ENCODE measurements at regions not wholly inside any gene's neighbourhood (a gene's known extent, or its start where the extent isn't known, plus 50 kb on each side); places are given as distances from the start of the nearest gene placed in this dataset.
"Not testable (repeated sequence)": the region's sequence is repeated elsewhere in the genome, so short reads cannot be mapped to it uniquely, and the experiment has no call there.

DNA sequence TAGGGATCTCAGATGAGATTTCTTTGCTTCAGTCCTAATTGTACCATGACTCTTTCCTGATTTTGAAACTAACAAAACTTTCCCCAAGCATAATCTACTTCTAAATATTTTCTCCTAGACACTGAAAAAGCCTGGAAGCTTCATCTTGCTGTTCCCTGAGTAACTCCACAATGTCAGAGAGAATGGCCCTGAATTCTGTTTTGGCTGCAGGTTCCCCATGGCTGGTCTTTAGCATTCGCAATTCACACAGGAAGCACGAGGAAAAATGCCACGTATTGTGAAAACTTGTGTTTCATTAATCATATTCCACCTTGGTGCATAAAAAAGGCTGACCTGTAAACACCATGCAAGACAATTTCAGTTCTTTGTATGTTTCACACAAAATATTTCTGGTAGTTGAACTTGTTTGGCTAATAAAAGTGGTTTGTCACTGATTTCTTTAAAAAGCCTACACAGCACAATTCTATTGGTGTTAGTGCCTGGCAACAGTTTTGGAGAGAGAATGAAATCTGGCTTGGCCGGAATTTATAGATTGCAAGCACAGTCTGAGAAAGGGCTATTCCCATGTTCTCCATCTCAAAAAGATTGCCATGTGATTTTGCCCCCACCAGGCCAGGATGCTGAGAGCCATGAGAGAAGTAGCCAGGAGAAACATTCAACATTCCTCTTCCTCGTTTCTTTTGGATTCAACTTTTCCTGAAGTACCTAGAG, 367.1 kb downstream of the NDFIP2 start:
- no peak overlapping the region for H3K27ac ChIP-seq (ENCODE audit: low read depth, low read length)
- H3K9ac ChIP-seq (ENCODE audit: low read length), result no peak overlapping the region
- H3K27me3 ChIP-seq (ENCODE audit: control insufficient read depth, insufficient read depth, low read length), result no peaks in the 10 kb centered on the region
- H3K4me1 ChIP-seq (ENCODE audit: control insufficient read depth, insufficient read depth, low read length), result no peaks in the 10 kb centered on the region
- no peaks in the 10 kb centered on the region for H3K36me3 ChIP-seq (ENCODE audit: control insufficient read depth, insufficient read depth, low read length)
- no peak overlapping the region for H3K4me3 ChIP-seq (ENCODE audit: low read length)

DNA sequence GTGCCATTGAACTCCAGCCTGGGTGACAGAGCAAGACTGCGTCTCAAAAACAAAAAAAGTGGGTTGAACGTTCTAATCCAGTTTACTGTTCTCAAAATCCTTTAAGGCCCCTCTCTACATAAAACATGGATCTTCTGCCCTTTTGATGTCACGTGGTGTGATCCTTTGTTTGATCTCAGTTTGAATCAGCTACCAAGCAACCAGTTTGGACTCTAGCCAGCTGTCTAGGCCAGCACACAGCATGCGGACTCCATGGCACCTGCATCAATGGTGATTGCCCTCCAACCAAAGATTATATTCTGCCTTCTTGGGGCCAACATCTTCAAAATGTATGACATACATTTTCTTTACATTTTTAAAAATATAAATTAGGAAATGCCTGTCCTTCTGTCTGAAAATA, 365.4 kb downstream of the NDFIP2 start:
- Histone ChIP-seq H3K27me3 (ENCODE audit: control insufficient read depth, insufficient read depth, low read length) (no peaks in the 10 kb centered on the region), H3K27ac (ENCODE audit: low read depth, low read length) (no peak overlapping the region), H3K9ac (ENCODE audit: low read length) (no peak overlapping the region)

DNA sequence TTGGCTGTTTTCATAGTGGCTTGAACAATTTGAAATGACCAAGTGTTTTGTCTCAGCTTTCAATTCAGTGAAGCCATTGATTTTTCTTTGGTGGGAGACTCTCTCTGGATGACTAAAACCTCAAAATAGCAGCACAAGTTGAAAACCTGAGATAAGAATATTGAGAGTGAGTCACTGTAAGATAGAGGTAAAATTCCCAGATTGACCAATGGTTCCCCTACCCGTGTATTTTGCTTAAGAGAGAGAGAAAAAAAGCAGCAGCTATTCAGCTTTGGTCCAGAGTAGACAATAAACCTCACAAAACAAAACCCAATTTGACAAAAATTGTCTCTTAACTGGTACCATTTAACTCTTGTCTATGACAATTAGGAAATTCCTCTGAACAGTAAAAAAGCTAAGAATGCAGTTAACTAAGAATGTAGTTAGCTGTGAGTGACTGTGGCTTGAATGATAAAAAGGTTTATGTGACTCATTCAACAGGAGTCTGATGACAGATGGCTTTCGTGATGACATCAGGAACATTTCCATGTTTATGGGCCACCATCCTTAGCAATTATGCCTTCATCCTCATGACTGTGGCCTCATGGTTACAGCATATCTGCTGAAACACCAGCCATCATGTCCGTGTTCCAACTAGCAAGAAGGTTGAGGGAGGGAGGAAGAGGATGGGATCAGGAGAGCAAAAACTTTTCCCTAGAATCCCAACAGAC, 356.9 kb downstream of the NDFIP2 start:
- Histone ChIP-seq H3K4me1 (ENCODE audit: control insufficient read depth, insufficient read depth, low read length) (no peaks in the 10 kb centered on the region), H3K27me3 (ENCODE audit: control insufficient read depth, insufficient read depth, low read length) (no peaks in the 10 kb centered on the region), H3K36me3 (ENCODE audit: control insufficient read depth, insufficient read depth, low read length) (no peaks in the 10 kb centered on the region), H3K4me3 (ENCODE audit: low read length) (no peak overlapping the region), H3K9ac (ENCODE audit: low read length) (no peak overlapping the region), H3K27ac (ENCODE audit: low read depth, low read length) (no peak overlapping the region)

More for the DNA sequence above, 365.4 kb downstream of the NDFIP2 start:
- Histone ChIP-seq H3K4me1 (ENCODE audit: control insufficient read depth, insufficient read depth, low read length) (no peaks in the 10 kb centered on the region), H3K4me3 (ENCODE audit: low read length) (no peak overlapping the region), H3K36me3 (ENCODE audit: control insufficient read depth, insufficient read depth, low read length) (no peaks in the 10 kb centered on the region)

DNA sequence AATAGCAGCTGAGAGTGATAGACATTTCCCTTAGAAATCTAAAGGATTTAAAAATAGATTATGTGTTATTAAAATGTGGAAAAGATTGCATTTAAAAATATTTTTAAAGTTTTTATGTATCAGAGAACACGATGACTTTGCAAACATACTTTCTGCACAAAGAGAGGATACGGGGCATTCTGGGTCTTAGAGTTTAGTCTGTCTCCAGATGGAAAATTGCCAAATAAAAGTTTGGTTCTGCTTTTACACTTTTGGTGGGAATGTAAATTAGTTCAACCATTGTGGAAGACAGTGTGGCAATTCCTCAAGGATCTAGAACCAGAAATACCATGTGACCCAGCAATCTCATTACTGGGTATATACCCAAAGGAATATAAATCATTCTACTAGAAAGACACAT, 355.2 kb downstream of the NDFIP2 start:
- not testable (repeated sequence) for H3K4me3 ChIP-seq (ENCODE audit: low read length); H3K27ac ChIP-seq (ENCODE audit: low read depth, low read length); H3K36me3 ChIP-seq (ENCODE audit: control insufficient read depth, insufficient read depth, low read length); H3K27me3 ChIP-seq (ENCODE audit: control insufficient read depth, insufficient read depth, low read length); H3K9ac ChIP-seq (ENCODE audit: low read length); H3K4me1 ChIP-seq (ENCODE audit: control insufficient read depth, insufficient read depth, low read length)

DNA sequence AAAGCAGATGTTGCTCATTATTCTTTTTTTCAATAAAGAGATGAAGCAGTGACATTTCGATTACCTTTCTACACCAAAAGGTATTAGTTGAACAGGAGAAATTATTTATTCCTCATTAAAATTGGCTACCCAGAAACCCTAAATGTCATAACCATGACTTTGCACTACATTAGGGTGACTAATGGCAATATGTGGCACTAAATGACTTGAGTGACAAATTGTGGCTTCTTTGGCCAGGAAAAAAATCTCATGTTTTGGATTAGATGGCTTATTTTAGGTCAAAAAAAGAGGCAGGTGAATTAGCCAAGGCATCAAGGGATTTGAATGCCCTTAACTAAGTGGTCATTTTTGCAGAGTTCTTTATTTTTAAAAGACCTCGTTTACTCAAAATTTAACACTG, 353.9 kb downstream of the NDFIP2 start:
- no peaks in the 10 kb centered on the region for H3K4me1 ChIP-seq (ENCODE audit: control insufficient read depth, insufficient read depth, low read length)
- no peak overlapping the region for H3K4me3 ChIP-seq (ENCODE audit: low read length)

DNA sequence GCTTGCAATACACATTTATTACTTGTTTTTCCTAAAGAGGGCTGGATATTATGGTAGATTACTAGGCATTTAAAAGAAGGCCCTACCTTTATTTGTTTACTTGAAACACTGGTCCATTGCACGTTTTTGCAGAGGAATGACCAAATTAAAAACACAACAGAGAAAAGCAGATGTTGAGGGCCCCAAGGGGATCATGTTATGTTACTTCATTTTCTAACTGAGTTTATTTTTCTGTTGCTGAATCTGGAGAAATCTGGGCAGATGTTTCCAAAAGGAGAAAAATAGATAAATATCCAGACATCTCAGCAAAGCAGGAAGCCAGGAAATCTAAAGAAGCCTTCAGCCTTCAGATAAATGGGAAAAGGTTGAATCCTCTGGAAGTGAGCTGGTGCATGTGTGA, 353.0 kb downstream of the NDFIP2 start:
- Histone ChIP-seq H3K27me3 (ENCODE audit: control insufficient read depth, insufficient read depth, low read length) (no peaks in the 10 kb centered on the region), H3K27ac (ENCODE audit: low read depth, low read length) (no peak overlapping the region), H3K4me1 (ENCODE audit: control insufficient read depth, insufficient read depth, low read length) (no peaks in the 10 kb centered on the region), H3K36me3 (ENCODE audit: control insufficient read depth, insufficient read depth, low read length) (no peaks in the 10 kb centered on the region), H3K4me3 (ENCODE audit: low read length) (no peak overlapping the region), H3K9ac (ENCODE audit: low read length) (no peak overlapping the region)

More for the DNA sequence above, 353.9 kb downstream of the NDFIP2 start:
- Histone ChIP-seq H3K27me3 (ENCODE audit: control insufficient read depth, insufficient read depth, low read length) (no peaks in the 10 kb centered on the region), H3K27ac (ENCODE audit: low read depth, low read length) (no peak overlapping the region), H3K9ac (ENCODE audit: low read length) (no peak overlapping the region), H3K36me3 (ENCODE audit: control insufficient read depth, insufficient read depth, low read length) (no peaks in the 10 kb centered on the region)

DNA sequence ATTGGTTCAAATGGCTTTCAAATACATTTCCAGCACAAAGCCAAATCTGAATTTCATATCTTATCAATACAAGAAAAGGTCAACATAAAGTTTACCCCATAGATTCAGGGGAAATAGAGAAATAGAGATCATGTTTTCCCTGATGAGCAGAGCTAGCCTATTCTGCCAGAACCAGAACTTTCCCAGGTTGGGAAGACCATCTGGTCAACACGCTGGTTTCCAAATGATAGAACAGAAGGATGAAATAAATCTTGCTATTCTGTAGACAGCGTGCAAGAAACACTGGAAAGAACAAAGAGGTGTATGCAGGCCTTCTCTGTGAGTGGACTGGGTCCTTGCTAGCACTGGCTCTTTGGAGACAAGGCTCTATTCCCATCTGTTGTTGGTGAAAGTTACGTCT, 350.6 kb downstream of the NDFIP2 start:
- no peaks in the 10 kb centered on the region for H3K36me3 ChIP-seq (ENCODE audit: control insufficient read depth, insufficient read depth, low read length)
- H3K4me1 ChIP-seq (ENCODE audit: control insufficient read depth, insufficient read depth, low read length), result no peaks in the 10 kb centered on the region
- no peaks in the 10 kb centered on the region for H3K27me3 ChIP-seq (ENCODE audit: control insufficient read depth, insufficient read depth, low read length)
- H3K9ac ChIP-seq (ENCODE audit: low read length), result no peak overlapping the region
- H3K4me3 ChIP-seq (ENCODE audit: low read length), result no peak overlapping the region
- no peak overlapping the region for H3K27ac ChIP-seq (ENCODE audit: low read depth, low read length)

DNA sequence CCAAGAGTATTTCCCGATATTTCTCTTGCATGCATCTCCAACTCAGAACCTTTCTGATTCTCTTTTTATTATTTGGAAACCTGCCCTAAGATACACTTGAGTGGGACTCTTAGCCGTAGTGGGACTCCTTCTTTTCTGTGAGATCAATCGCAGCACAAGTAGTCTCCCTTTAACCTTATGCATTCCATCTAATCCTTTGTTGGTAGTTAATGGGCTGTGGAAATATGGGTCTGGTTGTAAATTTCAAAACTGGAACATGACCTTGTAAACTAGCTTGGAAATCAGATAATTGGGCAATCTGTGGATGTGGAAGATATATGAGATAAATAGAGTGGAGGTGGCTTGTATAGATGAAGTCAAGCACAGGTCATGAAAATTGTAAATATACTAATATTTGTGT, 350.0 kb downstream of the NDFIP2 start:
- Histone ChIP-seq H3K9ac (ENCODE audit: low read length) (no peak overlapping the region), H3K4me3 (ENCODE audit: low read length) (no peak overlapping the region), H3K27ac (ENCODE audit: low read depth, low read length) (no peak overlapping the region), H3K36me3 (ENCODE audit: control insufficient read depth, insufficient read depth, low read length) (no peaks in the 10 kb centered on the region), H3K27me3 (ENCODE audit: control insufficient read depth, insufficient read depth, low read length) (no peaks in the 10 kb centered on the region), H3K4me1 (ENCODE audit: control insufficient read depth, insufficient read depth, low read length) (no peaks in the 10 kb centered on the region)

DNA sequence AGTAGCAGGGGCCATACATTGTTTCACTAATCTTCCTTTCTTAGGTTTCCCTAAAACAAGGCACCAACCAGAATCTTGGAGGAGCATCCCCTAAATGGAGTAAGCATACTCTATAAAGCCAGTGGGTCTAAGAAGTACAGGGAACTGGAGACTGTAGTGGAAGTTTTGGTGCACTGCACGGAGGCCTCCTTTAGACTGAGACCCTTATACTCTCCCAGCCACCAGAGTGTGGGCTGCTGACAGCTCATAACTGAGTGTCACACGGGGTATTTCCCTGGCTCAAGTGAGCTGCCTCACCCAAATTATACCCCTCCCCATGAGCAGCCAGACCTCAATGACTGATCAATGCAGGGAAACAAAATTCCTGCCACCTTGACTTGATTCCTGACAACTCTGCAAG, 349.5 kb downstream of the NDFIP2 start:
- H3K27ac ChIP-seq (ENCODE audit: low read depth, low read length), result no peak overlapping the region
- no peak overlapping the region for H3K4me3 ChIP-seq (ENCODE audit: low read length)
- no peaks in the 10 kb centered on the region for H3K36me3 ChIP-seq (ENCODE audit: control insufficient read depth, insufficient read depth, low read length)
- H3K27me3 ChIP-seq (ENCODE audit: control insufficient read depth, insufficient read depth, low read length), result no peaks in the 10 kb centered on the region
- no peak overlapping the region for H3K9ac ChIP-seq (ENCODE audit: low read length)
- no peaks in the 10 kb centered on the region for H3K4me1 ChIP-seq (ENCODE audit: control insufficient read depth, insufficient read depth, low read length)

DNA sequence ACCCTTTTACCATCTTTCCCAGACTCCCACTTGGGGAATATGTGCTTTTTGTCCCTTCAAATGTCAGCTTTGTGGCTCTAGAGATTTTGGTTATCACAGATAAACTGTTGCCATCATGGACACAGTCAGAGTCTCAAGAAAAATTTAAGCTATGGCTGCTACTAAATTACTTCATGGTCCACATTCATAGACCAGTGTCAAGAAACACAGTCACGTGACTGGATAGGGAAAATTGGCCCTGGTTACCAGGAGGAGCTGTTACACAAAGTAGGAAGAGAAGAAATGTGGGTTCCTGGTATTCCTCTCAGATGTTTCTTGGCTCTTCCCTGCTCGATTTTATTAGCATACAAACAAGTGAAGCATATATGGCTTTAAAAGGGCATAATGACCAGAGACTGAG, 348.9 kb downstream of the NDFIP2 start:
- Histone ChIP-seq H3K4me1 (ENCODE audit: control insufficient read depth, insufficient read depth, low read length) (no peaks in the 10 kb centered on the region), H3K27ac (ENCODE audit: low read depth, low read length) (no peak overlapping the region), H3K4me3 (ENCODE audit: low read length) (no peak overlapping the region), H3K36me3 (ENCODE audit: control insufficient read depth, insufficient read depth, low read length) (no peaks in the 10 kb centered on the region), H3K27me3 (ENCODE audit: control insufficient read depth, insufficient read depth, low read length) (no peaks in the 10 kb centered on the region), H3K9ac (ENCODE audit: low read length) (no peak overlapping the region)

DNA sequence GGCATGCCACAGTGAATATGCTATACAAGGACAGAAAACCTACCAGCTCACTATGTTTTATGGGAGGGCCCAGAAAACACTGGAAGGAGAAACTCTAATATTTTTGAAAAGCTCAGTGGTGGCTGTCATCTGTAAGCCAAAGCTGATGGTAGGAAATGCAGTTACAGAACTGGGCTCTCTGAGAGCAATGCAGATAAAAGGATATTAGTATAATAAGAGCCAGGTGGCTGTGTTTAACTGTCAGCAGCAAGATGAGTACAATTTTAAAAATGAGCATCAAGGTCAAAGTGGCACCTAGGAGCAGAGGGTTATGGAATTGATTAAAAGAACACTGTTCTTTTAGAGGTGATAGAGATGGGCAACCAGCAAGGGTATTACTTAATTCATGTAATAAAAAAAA, 345.0 kb downstream of the NDFIP2 start:
- no peak overlapping the region for H3K9ac ChIP-seq (ENCODE audit: low read length)
- H3K27ac ChIP-seq (ENCODE audit: low read depth, low read length), result no peak overlapping the region
- no peaks in the 10 kb centered on the region for H3K27me3 ChIP-seq (ENCODE audit: control insufficient read depth, insufficient read depth, low read length)
- H3K36me3 ChIP-seq (ENCODE audit: control insufficient read depth, insufficient read depth, low read length), result no peaks in the 10 kb centered on the region
- H3K4me3 ChIP-seq (ENCODE audit: low read length), result no peak overlapping the region
- no peaks in the 10 kb centered on the region for H3K4me1 ChIP-seq (ENCODE audit: control insufficient read depth, insufficient read depth, low read length)

DNA sequence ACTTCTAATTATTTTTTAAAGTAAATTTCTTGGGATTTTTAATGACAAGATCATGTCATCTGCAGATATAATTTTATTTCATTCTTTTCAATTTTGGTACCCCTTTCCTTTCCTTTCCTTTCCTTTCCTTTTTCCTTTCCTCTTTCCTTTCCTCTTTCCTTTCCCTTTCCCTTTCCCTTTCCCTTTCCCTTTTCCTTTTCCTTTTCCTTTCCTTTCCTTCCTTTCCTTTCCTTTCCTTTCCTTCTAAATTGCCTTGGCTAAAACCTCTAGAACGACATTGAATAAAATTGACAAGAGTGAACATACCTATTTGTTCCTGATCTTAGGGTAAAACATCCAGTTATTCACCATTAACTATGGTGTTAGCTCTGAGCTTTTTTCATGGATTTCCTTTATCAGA, 334.1 kb downstream of the NDFIP2 start:
- no peak overlapping the region for H3K4me3 ChIP-seq (ENCODE audit: low read length)
- no peaks in the 10 kb centered on the region for H3K27me3 ChIP-seq (ENCODE audit: control insufficient read depth, insufficient read depth, low read length)
- H3K27ac ChIP-seq (ENCODE audit: low read depth, low read length), result no peak overlapping the region
- H3K36me3 ChIP-seq (ENCODE audit: control insufficient read depth, insufficient read depth, low read length), result no peaks in the 10 kb centered on the region
- no peaks in the 10 kb centered on the region for H3K4me1 ChIP-seq (ENCODE audit: control insufficient read depth, insufficient read depth, low read length)
- no peak overlapping the region for H3K9ac ChIP-seq (ENCODE audit: low read length)

Data from rectal smooth muscle tissue (tissue), 1 donor.